HG03066 (cell line): ENCODE measurements at regions not wholly inside any gene's neighbourhood (a gene's known extent, or its start where the extent isn't known, plus 50 kb on each side); places are given as distances from the start of the nearest gene placed in this dataset.

Source experiments
- ATAC-seq: cut with Tn5 transposase; IDR thresholded peaks from one replicate; pipeline ENCODE4 v1.9.1; 2021; ENCODE audit warnings: low read depth; ENCODE audit not compliant: unreplicated experiment

DNA sequence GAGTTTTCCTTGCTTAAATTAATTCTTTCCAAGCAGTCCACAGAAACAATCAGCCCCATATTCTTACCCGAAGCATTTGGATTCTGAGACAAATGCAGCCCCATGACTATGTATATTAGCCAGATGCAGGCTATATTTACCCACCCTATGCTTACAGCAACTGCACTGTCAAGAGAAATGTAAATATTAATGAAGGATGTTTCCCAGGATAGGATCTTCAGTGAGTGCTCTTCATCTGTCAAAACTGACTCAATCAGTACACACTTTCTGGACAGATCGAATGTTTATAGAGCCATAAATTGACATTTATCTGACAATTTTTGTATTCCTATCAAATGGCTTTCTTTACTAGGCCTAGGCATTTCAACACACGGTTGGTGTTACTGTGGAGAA is 725.3 kb upstream of the SEMA6A start:
- no peak for ATAC-seq

GRCh38 chr5:117299224-117299935 is 724.8 kb upstream of the SEMA6A start:
- no peak for ATAC-seq

DNA sequence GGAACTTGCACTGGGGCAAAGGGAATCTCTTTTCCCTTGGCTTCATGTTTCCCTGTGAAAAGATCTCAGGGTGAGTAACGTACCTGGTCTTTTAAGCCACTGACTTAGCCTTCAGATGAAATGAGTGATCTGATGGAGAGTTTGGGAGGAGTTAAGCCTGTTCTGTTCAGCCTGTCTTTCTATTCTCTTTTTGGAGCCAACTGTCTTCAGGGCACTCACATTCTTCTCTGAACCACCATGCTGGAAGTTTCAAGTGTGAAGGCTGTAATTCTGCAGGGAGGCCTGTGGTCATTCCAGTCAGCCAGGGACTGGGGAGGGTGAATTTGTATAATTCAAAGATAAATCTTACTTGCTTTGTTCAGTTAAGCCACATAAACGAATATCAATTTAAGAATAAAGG is 722.2 kb upstream of the SEMA6A start:
- no peak for ATAC-seq

DNA sequence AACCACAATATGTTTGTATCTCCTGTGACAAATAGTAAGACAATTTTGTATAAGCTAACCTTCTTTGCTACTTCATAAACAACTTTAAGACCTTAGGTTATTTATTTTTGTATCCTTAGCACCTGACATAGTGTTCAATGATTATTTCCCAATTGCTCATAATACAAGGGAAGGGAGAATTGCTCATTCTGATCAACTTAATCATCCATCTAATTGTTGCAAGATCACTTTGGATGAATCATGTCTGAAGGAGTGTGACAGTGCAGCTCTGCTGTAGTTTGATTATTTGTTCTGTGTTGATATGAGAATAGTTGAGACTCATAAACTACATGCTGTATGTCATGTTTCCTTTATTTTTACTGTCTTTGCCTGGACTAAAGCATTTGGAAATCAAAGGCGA is 721.3 kb upstream of the SEMA6A start:
- ATAC-seq, result no peak

- ATAC-seq, result no peak
Measured at GRCh38 chr5:117286813-117287212, 712.2 kb upstream of the SEMA6A start.

GRCh38 chr5:117271656-117272055 is 697.0 kb upstream of the SEMA6A start:
- ATAC-seq, result no peak

- no peak for ATAC-seq
Measured at GRCh38 chr5:117266280-117266679, 691.7 kb upstream of the SEMA6A start.

GRCh38 chr5:117263231-117263630 is 688.6 kb upstream of the SEMA6A start:
- ATAC-seq, result no peak

DNA sequence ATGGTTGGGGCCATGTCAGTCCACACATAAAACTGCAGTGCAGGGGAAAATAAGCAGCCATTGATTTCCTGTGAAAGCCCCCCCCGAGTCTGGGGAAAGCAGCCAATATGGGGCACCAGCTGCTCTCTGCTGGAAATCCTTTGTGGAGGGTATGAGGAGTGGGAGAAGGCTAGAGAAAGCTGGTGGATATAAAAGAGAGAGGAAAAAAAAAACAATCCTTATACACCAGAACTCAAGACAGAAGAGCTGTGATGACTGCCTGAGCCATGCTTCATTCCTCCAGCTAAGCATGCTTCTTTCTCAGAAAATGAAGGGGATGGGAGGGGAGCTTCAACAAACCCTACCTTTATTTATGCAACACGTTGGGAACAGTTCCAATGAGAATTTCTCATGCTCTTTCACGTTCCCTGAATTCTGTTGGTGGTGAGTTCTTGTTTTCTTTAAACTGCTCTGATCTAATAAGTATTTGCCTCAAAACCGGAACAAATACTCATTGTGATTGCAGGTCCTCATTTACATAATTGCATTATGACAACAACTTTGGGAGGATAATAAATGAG is 688.0 kb upstream of the SEMA6A start:
- ATAC-seq, result no peak

DNA sequence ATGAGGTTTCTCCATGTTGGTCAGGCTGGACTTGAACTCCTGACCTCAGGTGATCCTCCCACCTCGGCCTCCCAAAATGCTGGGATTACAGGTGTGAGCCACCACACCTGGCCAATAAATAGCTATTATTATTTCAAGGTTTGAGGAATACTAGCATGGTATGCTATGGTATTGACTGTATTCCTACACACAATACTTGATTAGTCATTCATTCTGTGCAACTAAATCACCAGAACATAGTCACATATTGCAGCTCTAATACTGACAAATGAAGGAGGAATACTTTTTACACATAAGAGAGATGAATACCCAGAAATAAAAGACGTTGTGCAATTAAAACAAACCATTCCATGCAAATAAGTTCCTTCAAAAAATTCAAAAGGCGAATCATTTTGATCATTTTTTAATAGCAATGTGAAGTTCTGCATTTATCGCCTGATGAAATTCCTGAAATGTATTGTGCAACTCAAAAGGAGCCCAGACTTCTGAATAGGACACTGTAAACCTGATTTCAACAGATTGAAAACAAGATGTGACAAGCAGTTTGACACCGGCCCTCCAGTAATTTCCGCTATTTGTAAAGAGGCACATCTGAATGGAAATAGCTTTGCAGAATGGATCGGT is 687.4 kb upstream of the SEMA6A start:
- no peak for ATAC-seq

- no peak for ATAC-seq
Measured at GRCh38 chr5:117255211-117256027, 680.8 kb upstream of the SEMA6A start.

DNA sequence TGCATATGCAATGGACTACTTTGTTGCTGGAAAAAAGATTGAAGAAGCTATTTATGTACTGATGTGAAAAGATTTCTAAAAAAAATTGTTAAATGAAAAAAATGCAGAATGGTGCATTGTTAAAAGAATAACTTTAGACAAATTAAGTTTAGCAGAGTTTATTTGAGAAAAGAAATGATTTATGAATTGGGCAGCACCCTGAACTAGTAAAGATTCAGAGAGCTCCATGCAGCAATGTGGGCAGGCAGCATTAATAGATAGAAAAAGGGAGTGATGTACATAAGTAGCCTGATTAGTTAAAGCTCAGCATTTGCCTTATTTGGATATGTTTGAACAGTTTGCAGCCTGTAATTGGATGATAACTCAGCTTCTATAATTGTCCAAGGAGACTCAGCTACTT is 677.9 kb upstream of the SEMA6A start:
- ATAC-seq, result no peak

DNA sequence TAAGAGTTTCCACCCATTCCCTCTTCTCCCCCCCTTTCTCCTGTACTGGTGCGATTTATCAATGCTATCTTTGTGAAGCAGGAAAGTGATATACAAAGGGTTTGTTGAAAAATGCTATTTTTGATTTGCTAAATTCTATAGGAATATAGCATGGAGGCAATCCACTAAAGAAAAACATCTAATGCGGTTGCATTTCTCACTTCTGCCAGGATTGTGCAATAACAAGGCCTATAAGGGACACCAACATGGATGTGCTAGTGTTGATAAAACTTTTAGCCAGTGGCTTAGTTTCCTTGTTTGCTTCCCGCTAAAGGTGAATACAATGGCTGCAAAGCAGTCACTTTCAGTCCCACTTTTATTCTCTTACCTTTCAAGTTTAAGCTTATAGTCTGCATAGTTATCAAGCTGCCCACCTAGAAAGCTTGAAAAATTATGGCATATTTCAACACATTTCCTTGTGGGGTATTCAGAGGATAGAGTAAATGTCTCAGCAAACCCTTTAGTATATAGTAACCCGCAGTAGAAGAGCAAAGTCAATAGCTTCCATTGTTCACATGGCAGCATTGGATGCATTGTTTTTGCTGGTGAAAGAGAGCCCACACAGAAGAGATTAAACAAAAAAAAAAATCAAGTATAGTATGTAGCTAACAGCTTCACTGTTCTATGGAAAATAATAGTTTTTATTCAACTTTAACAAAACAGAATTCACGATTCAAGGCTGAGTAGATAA is 674.6 kb upstream of the SEMA6A start:
- ATAC-seq, result no peak

DNA sequence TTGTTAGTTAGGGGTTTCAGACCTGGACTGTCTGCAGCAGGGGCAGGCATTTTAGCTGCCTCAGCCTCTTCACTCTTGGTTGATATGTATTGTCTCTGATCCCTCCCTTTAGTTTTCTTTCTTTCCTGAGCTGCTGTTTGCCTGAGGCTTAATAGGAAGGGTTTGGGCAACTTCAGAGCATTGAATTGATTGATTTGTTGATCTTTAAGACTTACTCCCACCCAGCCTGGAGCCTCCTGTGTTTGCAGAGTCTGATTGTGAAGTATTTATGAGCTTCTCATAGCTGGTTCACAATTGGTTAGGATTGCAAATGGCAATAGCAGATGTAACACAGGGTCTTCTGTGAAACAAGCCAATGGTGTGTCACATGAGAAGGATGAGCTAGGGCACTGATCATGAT is 671.8 kb upstream of the SEMA6A start:
- no peak for ATAC-seq

- no peak for ATAC-seq
Measured at GRCh38 chr5:117245130-117245529, 670.5 kb upstream of the SEMA6A start.

GRCh38 chr5:117242028-117242427 is 667.4 kb upstream of the SEMA6A start:
- no peak for ATAC-seq

- no peak for ATAC-seq
Measured at GRCh38 chr5:117236941-117237340, 662.3 kb upstream of the SEMA6A start.

GRCh38 chr5:117235786-117236185 is 661.2 kb upstream of the SEMA6A start:
- no peak for ATAC-seq

DNA sequence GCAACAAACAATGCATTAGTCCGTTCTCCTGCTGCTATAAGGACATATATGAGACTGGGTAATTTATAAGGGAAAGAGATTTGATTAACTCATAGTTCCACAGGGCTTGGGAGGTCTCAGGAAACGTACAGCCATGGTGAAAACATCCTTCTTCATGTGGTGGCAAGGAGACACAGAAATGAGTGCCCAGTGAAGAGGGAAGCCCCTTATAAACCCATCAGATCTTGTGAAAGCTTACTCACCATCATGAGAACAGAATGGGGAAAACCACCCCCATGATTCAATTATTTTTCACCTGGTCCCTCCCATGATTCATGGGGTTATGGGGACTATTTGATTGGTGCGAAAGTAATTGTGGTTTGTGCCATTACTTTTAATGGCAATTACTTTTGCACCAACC is 655.8 kb upstream of the SEMA6A start:
- ATAC-seq, result no peak

- ATAC-seq, result no peak
Measured at GRCh38 chr5:117220730-117221129, 646.1 kb upstream of the SEMA6A start.

GRCh38 chr5:117218789-117219188 is 644.2 kb upstream of the SEMA6A start:
- no peak for ATAC-seq
